ENCODE measurements at regions not wholly inside any gene's neighbourhood (a gene's known extent, or its start where the extent isn't known, plus 50 kb on each side); places are given as distances from the start of the nearest gene placed in this dataset.

GRCh38 chr12:130079279-130079678 lies 83.0 kb upstream of the FZD10 start:
- Histone ChIP-seq H3K27me3 (peaks cover 14% of the 10 kb centered on the region), H3K9me3 (ENCODE audit: low read depth) (no peaks in the 10 kb centered on the region), H3K4me3 (no peak overlapping the region), H3K4me1 (ENCODE audit: low read depth) (no peaks in the 10 kb centered on the region), H3K27ac (no peak overlapping the region), H3K36me3 (no peaks in the 10 kb centered on the region)
- DNase-seq (ENCODE audit: low read depth in 1 of 2, low spot score in 1 of 2) = no peak
- TF ChIP-seq, protein P1, sequence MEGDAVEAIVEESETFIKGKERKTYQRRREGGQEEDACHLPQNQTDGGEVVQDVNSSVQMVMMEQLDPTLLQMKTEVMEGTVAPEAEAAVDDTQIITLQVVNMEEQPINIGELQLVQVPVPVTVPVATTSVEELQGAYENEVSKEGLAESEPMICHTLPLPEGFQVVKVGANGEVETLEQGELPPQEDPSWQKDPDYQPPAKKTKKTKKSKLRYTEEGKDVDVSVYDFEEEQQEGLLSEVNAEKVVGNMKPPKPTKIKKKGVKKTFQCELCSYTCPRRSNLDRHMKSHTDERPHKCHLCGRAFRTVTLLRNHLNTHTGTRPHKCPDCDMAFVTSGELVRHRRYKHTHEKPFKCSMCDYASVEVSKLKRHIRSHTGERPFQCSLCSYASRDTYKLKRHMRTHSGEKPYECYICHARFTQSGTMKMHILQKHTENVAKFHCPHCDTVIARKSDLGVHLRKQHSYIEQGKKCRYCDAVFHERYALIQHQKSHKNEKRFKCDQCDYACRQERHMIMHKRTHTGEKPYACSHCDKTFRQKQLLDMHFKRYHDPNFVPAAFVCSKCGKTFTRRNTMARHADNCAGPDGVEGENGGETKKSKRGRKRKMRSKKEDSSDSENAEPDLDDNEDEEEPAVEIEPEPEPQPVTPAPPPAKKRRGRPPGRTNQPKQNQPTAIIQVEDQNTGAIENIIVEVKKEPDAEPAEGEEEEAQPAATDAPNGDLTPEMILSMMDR (IDR thresholded peaks at IDR 0.05; ENCODE audit: low read depth, low read length) = no peak

DNA sequence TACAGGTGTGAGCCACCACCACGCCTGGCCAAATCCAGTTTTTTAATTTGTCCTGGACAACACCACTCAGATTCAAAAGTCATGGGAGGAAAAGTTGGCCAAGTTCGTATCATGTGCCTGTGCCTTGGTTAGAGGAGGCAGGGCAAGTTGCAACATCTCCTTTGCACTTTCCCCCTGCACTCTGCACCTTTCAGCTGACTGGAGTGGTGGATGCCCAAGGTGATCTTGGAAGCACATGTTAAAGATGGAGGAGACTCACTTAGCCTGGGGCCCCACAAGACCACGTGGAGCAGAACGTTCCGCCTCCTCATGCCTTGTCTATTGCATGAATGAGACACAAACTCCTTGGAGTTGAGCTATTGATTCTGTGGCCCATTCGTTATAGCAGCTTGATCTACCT lies 82.1 kb upstream of the FZD10 start:
- H3K27ac ChIP-seq = no peak overlapping the region
- H3K36me3 ChIP-seq = no peaks in the 10 kb centered on the region
- H3K27me3 ChIP-seq = peaks cover 12% of the 10 kb centered on the region
- no peak overlapping the region for H3K4me3 ChIP-seq
- TF ChIP-seq, protein P1 (IDR thresholded peaks at IDR 0.05; ENCODE audit: low read depth, low read length) = no peak
- H3K4me1 ChIP-seq (ENCODE audit: low read depth) = no peaks in the 10 kb centered on the region
- DNase-seq (ENCODE audit: low read depth in 1 of 2, low spot score in 1 of 2) = no peak
- no peaks in the 10 kb centered on the region for H3K9me3 ChIP-seq (ENCODE audit: low read depth)

DNA sequence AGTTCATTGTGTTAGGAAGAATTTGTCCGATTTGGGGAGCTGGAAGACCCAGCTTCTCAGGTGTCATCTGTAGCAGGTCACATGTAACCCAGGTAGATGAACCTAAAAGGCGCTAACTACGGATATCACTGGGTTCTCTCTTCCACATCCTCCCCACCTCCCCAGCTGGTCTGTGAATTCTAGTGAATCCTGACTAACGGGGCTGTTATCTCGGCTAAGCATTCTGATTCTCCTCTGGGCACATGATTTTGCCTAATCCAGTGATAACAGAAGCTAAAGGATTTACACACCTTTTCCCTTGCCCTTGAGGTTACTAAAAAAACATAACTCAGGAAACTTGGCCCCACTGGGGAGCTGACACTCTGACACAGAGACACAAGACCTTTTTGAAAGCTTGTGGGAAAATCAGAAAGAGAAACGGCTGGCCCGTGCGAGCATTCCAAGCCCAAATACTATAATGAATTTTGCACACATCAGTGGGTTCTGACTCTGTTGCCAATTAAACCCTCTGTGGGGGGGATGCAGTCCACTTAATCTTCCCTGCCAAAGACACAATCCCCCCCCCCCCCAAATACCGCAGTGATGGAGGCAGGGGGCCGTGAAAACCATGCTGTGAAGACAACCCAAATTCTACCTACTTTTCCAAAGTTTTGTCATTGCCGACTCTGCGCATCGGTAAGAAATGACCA lies 81.0 kb upstream of the FZD10 start:
- Histone ChIP-seq H3K4me3 (no peak overlapping the region), H3K9me3 (ENCODE audit: low read depth) (no peaks in the 10 kb centered on the region), H3K4me1 (ENCODE audit: low read depth) (no peaks in the 10 kb centered on the region), H3K36me3 (no peaks in the 10 kb centered on the region), H3K27ac (no peak overlapping the region), H3K27me3 (peaks cover 12% of the 10 kb centered on the region)
- TF ChIP-seq, protein P1 (IDR thresholded peaks at IDR 0.05; ENCODE audit: low read depth, low read length) = no peak
- DNase-seq (ENCODE audit: low read depth in 1 of 2, low spot score in 1 of 2) = no peak

- no peaks in the 10 kb centered on the region for H3K4me1 ChIP-seq (ENCODE audit: low read depth)
- DNase-seq (ENCODE audit: low read depth in 1 of 2, low spot score in 1 of 2) = no peak
- peaks cover 15% of the 10 kb centered on the region for H3K27me3 ChIP-seq
- H3K9me3 ChIP-seq (ENCODE audit: low read depth) = no peaks in the 10 kb centered on the region
- TF ChIP-seq, protein P1 (IDR thresholded peaks at IDR 0.05; ENCODE audit: low read depth, low read length) = no peak
- no peak overlapping the region for H3K27ac ChIP-seq
- H3K4me3 ChIP-seq = no peak overlapping the region
- H3K36me3 ChIP-seq = no peaks in the 10 kb centered on the region
Measured at GRCh38 chr12:130083002-130083401, 79.3 kb upstream of the FZD10 start.

GRCh38 chr12:130083734-130084133 lies 78.5 kb upstream of the FZD10 start:
- H3K4me3 ChIP-seq = no peak overlapping the region
- DNase-seq (ENCODE audit: low read depth in 1 of 2, low spot score in 1 of 2) = no peak
- H3K27me3 ChIP-seq = peaks cover 15% of the 10 kb centered on the region

More at GRCh38 chr12:130083734-130084133, 78.5 kb upstream of the FZD10 start:
- TF ChIP-seq, protein P1 (IDR thresholded peaks at IDR 0.05; ENCODE audit: low read depth, low read length) = no peak
- no peaks in the 10 kb centered on the region for H3K9me3 ChIP-seq (ENCODE audit: low read depth)
- no peaks in the 10 kb centered on the region for H3K36me3 ChIP-seq
- no peaks in the 10 kb centered on the region for H3K4me1 ChIP-seq (ENCODE audit: low read depth)
- H3K27ac ChIP-seq = no peak overlapping the region

Data from cardiac muscle cell (in vitro differentiated cells and primary cell).